ENCODE measurements at regions not wholly inside any gene's neighbourhood (a gene's known extent, or its start where the extent isn't known, plus 50 kb on each side); places are given as distances from the start of the nearest gene placed in this dataset.

- TF ChIP-seq, protein P1, sequence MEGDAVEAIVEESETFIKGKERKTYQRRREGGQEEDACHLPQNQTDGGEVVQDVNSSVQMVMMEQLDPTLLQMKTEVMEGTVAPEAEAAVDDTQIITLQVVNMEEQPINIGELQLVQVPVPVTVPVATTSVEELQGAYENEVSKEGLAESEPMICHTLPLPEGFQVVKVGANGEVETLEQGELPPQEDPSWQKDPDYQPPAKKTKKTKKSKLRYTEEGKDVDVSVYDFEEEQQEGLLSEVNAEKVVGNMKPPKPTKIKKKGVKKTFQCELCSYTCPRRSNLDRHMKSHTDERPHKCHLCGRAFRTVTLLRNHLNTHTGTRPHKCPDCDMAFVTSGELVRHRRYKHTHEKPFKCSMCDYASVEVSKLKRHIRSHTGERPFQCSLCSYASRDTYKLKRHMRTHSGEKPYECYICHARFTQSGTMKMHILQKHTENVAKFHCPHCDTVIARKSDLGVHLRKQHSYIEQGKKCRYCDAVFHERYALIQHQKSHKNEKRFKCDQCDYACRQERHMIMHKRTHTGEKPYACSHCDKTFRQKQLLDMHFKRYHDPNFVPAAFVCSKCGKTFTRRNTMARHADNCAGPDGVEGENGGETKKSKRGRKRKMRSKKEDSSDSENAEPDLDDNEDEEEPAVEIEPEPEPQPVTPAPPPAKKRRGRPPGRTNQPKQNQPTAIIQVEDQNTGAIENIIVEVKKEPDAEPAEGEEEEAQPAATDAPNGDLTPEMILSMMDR (IDR thresholded peaks at IDR 0.05; ENCODE audit: low read depth, low read length), result no peak
- no peaks in the 10 kb centered on the region; the same call in 1 of the 2 replicates for H3K4me1 ChIP-seq
- no peak overlapping the region for H3K4me3 ChIP-seq (ENCODE audit: low read depth, low read length)
- H3K27me3 ChIP-seq, result no peaks in the 10 kb centered on the region
- H3K36me3 ChIP-seq, result no peaks in the 10 kb centered on the region
- H3K9me3 ChIP-seq, result no peaks in the 10 kb centered on the region
- DNase-seq, result no peak
Observed at GRCh38 chr6:113632220-113632864, 224.8 kb upstream of the MARCKS start.

DNA sequence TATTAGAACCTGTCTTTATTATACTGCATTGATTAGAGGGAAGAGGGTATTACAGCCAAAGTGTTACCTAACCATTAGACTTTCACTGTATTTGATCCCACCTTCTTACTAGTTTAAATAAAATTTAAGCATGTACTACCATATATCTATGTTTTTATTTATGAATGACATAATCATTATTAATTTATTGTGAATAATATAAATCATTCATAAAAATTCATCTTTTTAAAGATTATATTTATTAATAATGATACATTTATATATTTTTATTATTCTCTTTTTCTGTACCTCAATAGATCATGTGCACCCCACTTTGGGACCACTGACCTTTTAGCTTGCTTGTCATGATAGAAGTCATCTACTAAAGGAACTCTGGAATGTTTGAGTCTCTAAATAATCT lies 223.5 kb upstream of the MARCKS start:
- Histone ChIP-seq H3K4me3 (ENCODE audit: low read depth, low read length) (no peak overlapping the region), H3K27me3 (no peaks in the 10 kb centered on the region), H3K4me1 (no peaks in the 10 kb centered on the region; the same call in 1 of the 2 replicates), H3K36me3 (no peaks in the 10 kb centered on the region), H3K9me3 (no peaks in the 10 kb centered on the region)
- TF ChIP-seq, protein P1 (IDR thresholded peaks at IDR 0.05; ENCODE audit: low read depth, low read length), result no peak
- DNase-seq, result no peak

- TF ChIP-seq, protein P1 (IDR thresholded peaks at IDR 0.05; ENCODE audit: low read depth, low read length), result no peak
- no peaks in the 10 kb centered on the region for H3K36me3 ChIP-seq
- no peak overlapping the region for H3K4me3 ChIP-seq (ENCODE audit: low read depth, low read length)
- H3K27me3 ChIP-seq, result no peaks in the 10 kb centered on the region
- no peaks in the 10 kb centered on the region for H3K9me3 ChIP-seq
- DNase-seq, result no peak
- no peaks in the 10 kb centered on the region; the same call in 1 of the 2 replicates for H3K4me1 ChIP-seq
Observed at GRCh38 chr6:113634352-113635163, 222.6 kb upstream of the MARCKS start.

DNA sequence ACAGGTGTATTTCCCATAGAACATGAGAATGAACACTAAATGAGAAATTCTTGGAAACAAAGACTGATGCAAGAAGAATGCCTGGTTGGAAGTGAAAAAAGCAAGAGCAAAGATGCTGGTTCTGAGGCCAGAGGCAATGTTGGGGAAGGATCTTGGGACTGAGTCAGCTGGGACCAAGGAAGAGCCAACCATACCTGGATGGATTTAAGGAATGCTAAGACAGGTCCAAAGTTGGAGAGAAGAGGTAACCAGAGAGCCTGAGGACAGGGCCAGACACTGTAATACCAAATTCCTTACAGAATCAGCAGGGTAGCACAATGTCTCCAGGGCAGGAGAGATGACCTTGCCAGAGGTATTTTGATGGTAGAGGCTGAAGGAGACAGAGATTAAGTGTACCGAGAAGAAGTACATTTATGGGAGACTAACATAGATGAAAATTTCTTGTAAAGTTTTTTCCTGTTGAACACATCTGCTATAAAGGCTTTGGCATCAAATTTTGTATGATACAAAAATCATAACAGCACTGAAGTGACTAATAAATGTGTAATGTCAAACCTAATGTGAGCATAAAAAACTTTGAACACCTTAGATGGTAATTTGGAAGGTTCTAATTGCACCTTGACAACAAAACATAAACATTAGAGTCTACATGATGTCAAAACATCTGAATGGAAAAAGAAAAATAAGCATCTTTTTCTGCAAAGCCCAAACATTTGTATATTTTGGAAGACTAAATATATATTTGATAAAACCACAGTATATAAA lies 221.7 kb upstream of the MARCKS start:
- Histone ChIP-seq H3K36me3 (no peaks in the 10 kb centered on the region), H3K27me3 (no peaks in the 10 kb centered on the region), H3K4me1 (no peaks in the 10 kb centered on the region), H3K4me3 (ENCODE audit: low read depth, low read length) (no peak overlapping the region), H3K9me3 (no peaks in the 10 kb centered on the region)
- TF ChIP-seq, protein P1 (IDR thresholded peaks at IDR 0.05; ENCODE audit: low read depth, low read length), result no peak
- DNase-seq, result no peak

DNA sequence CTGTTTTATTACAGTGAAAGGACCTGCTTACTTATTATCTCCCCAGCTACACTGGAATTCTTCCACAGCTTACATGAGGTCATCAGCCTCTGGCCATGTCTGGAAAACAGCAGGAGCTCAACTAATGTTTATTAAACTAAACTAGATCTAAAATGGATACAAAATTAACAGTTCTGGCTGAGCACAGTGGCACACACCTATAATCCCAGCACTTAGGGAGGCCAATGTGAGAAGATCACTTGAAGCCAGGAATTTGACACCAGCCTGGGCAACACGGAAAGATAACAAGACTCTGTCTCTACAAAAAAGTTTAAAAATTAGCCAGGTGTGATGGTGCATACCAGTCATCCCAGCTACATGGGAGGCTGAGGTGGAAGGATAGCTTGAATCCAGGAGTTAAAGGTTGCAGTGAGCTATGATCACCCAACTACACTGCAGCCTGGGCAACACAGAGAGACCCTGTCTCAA lies 220.8 kb upstream of the MARCKS start:
- Histone ChIP-seq H3K9me3 (no peaks in the 10 kb centered on the region), H3K4me1 (no peaks in the 10 kb centered on the region), H3K4me3 (ENCODE audit: low read depth, low read length) (no peak overlapping the region), H3K36me3 (no peaks in the 10 kb centered on the region), H3K27me3 (no peaks in the 10 kb centered on the region)
- TF ChIP-seq, protein P1 (IDR thresholded peaks at IDR 0.05; ENCODE audit: low read depth, low read length), result no peak
- no peak for DNase-seq
